MM.1S (cell line): ENCODE measurements at regions not wholly inside any gene's neighbourhood (a gene's known extent, or its start where the extent isn't known, plus 50 kb on each side); places are given as distances from the start of the nearest gene placed in this dataset.

ENCODE experiments used
- EZH2 ChIP-seq: fragments of 300-600 bp; sonication (generic); optimal IDR thresholded peaks from 2 replicates; pipeline ENCODE3; 2017; ENCODE audit warnings: low read depth, mild to moderate bottlenecking, antibody characterized with exemption, low read length, mixed read lengths
- TF ChIP-seq, protein P1 (sequence below): fragments of 300-600 bp; sonication (generic); IDR thresholded peaks from 2 replicates; pipeline ENCODE4 v1.5.1; 2016; ENCODE audit warnings: antibody characterized with exemption, low read length, mixed read lengths

DNA sequence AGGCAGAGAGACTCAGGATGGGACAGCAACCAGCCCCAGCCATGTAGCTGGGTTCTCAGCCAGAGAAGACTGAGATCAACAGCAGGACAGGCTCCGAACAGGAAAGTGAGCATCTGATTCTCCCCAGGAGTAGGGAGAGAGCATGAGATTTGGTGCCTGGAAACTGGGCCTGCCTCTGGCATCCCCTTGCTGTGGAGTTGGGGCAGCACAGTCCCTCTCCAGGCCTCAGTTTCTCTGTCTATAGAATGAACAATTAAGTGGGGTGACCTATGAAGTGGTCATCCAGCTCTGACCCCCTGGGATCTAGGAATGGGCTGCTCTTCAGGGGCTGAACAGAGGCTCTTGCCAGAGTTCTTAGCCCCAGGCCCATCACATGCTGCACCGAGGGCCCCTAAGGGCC lies 55.6 kb downstream of the KLHDC7A start:
- TF ChIP-seq, protein P1, sequence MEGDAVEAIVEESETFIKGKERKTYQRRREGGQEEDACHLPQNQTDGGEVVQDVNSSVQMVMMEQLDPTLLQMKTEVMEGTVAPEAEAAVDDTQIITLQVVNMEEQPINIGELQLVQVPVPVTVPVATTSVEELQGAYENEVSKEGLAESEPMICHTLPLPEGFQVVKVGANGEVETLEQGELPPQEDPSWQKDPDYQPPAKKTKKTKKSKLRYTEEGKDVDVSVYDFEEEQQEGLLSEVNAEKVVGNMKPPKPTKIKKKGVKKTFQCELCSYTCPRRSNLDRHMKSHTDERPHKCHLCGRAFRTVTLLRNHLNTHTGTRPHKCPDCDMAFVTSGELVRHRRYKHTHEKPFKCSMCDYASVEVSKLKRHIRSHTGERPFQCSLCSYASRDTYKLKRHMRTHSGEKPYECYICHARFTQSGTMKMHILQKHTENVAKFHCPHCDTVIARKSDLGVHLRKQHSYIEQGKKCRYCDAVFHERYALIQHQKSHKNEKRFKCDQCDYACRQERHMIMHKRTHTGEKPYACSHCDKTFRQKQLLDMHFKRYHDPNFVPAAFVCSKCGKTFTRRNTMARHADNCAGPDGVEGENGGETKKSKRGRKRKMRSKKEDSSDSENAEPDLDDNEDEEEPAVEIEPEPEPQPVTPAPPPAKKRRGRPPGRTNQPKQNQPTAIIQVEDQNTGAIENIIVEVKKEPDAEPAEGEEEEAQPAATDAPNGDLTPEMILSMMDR: no peak
- no peak for TF ChIP-seq EZH2
